Osteoblast (primary cell): ENCODE measurements at regions not wholly inside any gene's neighbourhood (a gene's known extent, or its start where the extent isn't known, plus 50 kb on each side); places are given as distances from the start of the nearest gene placed in this dataset.
"Not testable (repeated sequence)": the region's sequence is repeated elsewhere in the genome, so short reads cannot be mapped to it uniquely, and the experiment has no call there.

Experiments used
- DNase-seq: peaks from one replicate; pipeline ENCODE4 v3.0.0; 2011; ENCODE audit warnings: low spot score, mixed read lengths; ENCODE audit not compliant: insufficient read length; ENCODE audit errors: missing footprints
- H2AFZ ChIP-seq: 2 replicates; pipeline ENCODE4 v1.6.0; 2011; ENCODE audit warnings: mild to moderate bottlenecking, low read length
- H3K27ac ChIP-seq: 2 replicates; pipeline ENCODE4 v1.5.1; 2011; ENCODE audit warnings: mild to moderate bottlenecking, low read depth, low read length, moderate library complexity
- H3K27me3 ChIP-seq: 2 replicates; pipeline ENCODE4 v1.6.0; 2012; ENCODE audit warnings: mild to moderate bottlenecking, control low read depth, inconsistent platforms, low read length, moderate library complexity; ENCODE audit not compliant: insufficient read depth
- H3K36me3 ChIP-seq: 2 replicates; pipeline ENCODE4 v1.5.1; 2011; ENCODE audit warnings: mild to moderate bottlenecking, low read length, control low read depth, moderate library complexity; ENCODE audit not compliant: insufficient read depth
- H3K4me1 ChIP-seq: 2 replicates; pipeline ENCODE4 v1.5.1; 2011; ENCODE audit warnings: mild to moderate bottlenecking, low read length, control low read depth, moderate library complexity; ENCODE audit not compliant: insufficient read depth
- H3K4me2 ChIP-seq: 2 replicates; pipeline ENCODE4 v1.6.0; 2011; ENCODE audit warnings: mild to moderate bottlenecking, low read length; ENCODE audit not compliant: insufficient read depth
- H3K4me3 ChIP-seq: fragments of 200-600 bp; sonication (generic); 3 replicates; pipeline ENCODE4 v1.5.1; 2012; ENCODE audit warnings: mild to moderate bottlenecking, low read length, inconsistent platforms; ENCODE audit not compliant: insufficient read depth
- H3K79me2 ChIP-seq: 2 replicates; pipeline ENCODE4 v1.6.0; 2012; ENCODE audit warnings: mild to moderate bottlenecking, low read length, control low read depth, inconsistent platforms; ENCODE audit not compliant: insufficient read depth
- H3K9me3 ChIP-seq: 2 replicates; pipeline ENCODE4 v1.5.1; 2011; ENCODE audit warnings: low read depth, low read length, control low read depth
- H4K20me1 ChIP-seq: 2 replicates; pipeline ENCODE4 v1.6.0; 2012; ENCODE audit warnings: mild to moderate bottlenecking, low read length, control low read depth; ENCODE audit not compliant: insufficient read depth
- CTCF ChIP-seq: IDR thresholded peaks from 2 replicates; pipeline ENCODE4 v1.5.1; 2011; ENCODE audit warnings: mild to moderate bottlenecking, low read depth, low read length, moderate library complexity; ENCODE audit errors: extremely low read depth

GRCh38 chr9:30630459-30630858 lies 1754.0 kb upstream of the ACO1 start:
- TF ChIP-seq CTCF, result no peak
- no peak for DNase-seq

GRCh38 chr9:30646639-30647038 lies 1737.8 kb upstream of the ACO1 start:
- not testable (repeated sequence) for H2AFZ ChIP-seq, H3K79me2 ChIP-seq, H3K36me3 ChIP-seq, H3K27me3 ChIP-seq, H4K20me1 ChIP-seq, H3K4me3 ChIP-seq, H3K4me1 ChIP-seq, DNase-seq, H3K27ac ChIP-seq, H3K9me3 ChIP-seq, H3K4me2 ChIP-seq

More at GRCh38 chr9:30630459-30630858, 1754.0 kb upstream of the ACO1 start:
- Histone ChIP-seq H3K4me1 (no peaks in the 10 kb centered on the region), H3K4me2 (no peak overlapping the region), H3K4me3 (no peak overlapping the region), H3K27ac (no peak overlapping the region), H3K36me3 (no peaks in the 10 kb centered on the region), H3K79me2 (no peaks in the 10 kb centered on the region), H4K20me1 (no peaks in the 10 kb centered on the region), H3K9me3 (peaks cover 3% of the 10 kb centered on the region), H3K27me3 (no peaks in the 10 kb centered on the region), H2AFZ (no peak overlapping the region)

GRCh38 chr9:30661925-30662324 lies 1722.5 kb upstream of the ACO1 start:
- no peaks in the 10 kb centered on the region for H3K79me2 ChIP-seq
- H3K27ac ChIP-seq, result no peak overlapping the region
- H2AFZ ChIP-seq, result no peak overlapping the region
- no peak for TF ChIP-seq CTCF
- no peaks in the 10 kb centered on the region for H3K27me3 ChIP-seq
- H3K36me3 ChIP-seq, result no peaks in the 10 kb centered on the region
- DNase-seq, result no peak
- H3K9me3 ChIP-seq, result no peaks in the 10 kb centered on the region
- no peak overlapping the region for H3K4me2 ChIP-seq
- H4K20me1 ChIP-seq, result no peaks in the 10 kb centered on the region
- no peak overlapping the region for H3K4me3 ChIP-seq
- no peaks in the 10 kb centered on the region for H3K4me1 ChIP-seq

GRCh38 chr9:30670805-30671562 lies 1713.5 kb upstream of the ACO1 start:
- no peaks in the 10 kb centered on the region for H3K4me1 ChIP-seq
- H4K20me1 ChIP-seq, result no peaks in the 10 kb centered on the region
- H3K9me3 ChIP-seq, result no peaks in the 10 kb centered on the region
- no peak overlapping the region for H3K4me3 ChIP-seq
- no peak overlapping the region for H3K4me2 ChIP-seq
- H3K36me3 ChIP-seq, result no peaks in the 10 kb centered on the region
- DNase-seq, result no peak
- no peaks in the 10 kb centered on the region for H3K79me2 ChIP-seq
- H2AFZ ChIP-seq, result no peak overlapping the region
- H3K27ac ChIP-seq, result no peak overlapping the region
- TF ChIP-seq CTCF, result no peak
- H3K27me3 ChIP-seq, result no peaks in the 10 kb centered on the region
